ENCODE measurements at regions not wholly inside any gene's neighbourhood (a gene's known extent, or its start where the extent isn't known, plus 50 kb on each side); places are given as distances from the start of the nearest gene placed in this dataset.

DNA sequence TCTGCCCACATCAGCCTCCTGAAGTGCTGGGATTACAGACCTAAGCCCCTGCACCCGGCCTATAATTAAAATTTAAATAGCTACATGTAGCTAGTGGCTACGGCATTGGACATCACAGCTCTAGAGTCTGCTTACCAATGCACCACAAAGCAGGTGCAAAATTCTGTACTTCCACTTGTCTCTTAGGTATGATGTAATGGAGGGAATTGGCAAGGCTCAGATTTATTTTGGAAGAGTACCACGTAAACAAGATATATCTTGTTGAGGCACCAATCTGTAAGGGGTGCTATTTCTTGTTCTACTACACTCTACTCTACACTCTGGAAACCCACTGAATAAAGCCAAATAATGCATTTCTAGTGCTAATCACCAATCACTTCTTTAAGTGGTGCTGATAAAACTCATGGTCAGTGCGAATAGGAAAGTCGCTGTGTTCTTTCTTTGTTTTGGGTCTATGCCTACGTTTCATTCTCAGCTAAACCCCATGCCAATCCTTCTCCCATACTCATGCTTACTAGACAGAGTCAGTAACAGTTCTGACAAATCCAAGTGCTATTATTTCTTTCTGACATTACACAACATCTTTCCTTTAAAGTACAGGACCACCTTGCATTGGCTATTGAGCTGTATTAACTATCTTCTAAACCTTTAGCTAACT lies 92.3 kb downstream of the GC start:
- TF ChIP-seq, protein P1, sequence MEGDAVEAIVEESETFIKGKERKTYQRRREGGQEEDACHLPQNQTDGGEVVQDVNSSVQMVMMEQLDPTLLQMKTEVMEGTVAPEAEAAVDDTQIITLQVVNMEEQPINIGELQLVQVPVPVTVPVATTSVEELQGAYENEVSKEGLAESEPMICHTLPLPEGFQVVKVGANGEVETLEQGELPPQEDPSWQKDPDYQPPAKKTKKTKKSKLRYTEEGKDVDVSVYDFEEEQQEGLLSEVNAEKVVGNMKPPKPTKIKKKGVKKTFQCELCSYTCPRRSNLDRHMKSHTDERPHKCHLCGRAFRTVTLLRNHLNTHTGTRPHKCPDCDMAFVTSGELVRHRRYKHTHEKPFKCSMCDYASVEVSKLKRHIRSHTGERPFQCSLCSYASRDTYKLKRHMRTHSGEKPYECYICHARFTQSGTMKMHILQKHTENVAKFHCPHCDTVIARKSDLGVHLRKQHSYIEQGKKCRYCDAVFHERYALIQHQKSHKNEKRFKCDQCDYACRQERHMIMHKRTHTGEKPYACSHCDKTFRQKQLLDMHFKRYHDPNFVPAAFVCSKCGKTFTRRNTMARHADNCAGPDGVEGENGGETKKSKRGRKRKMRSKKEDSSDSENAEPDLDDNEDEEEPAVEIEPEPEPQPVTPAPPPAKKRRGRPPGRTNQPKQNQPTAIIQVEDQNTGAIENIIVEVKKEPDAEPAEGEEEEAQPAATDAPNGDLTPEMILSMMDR (optimal IDR thresholded peaks at IDR 0.05 in 1 of 3, IDR thresholded peaks at IDR 0.05 in 1 of 3, conservative IDR thresholded peaks at IDR 0.05 in 1 of 3; ENCODE audit: extremely low read depth in 1 of 3, insufficient read depth in 2 of 3, low read length in 3 of 3) = no peak
- TF ChIP-seq EZH2 (IDR thresholded peaks at IDR 0.05; ENCODE audit: low read length) = no peak

Data from keratinocyte (primary cell).